Trophoblast cell (in vitro differentiated cells and primary cell): ENCODE measurements at regions not wholly inside any gene's neighbourhood (a gene's known extent, or its start where the extent isn't known, plus 50 kb on each side); places are given as distances from the start of the nearest gene placed in this dataset.

ENCODE experiments used
- DNase-seq, 2 donors: peaks; one replicate each; pipeline ENCODE4 v3.0.0-alpha.2; 2016
- H2AFZ ChIP-seq: 2 replicates; pipeline ENCODE4 v1.6.1; 2013; ENCODE audit warnings: low read length, moderate library complexity, mild to moderate bottlenecking; ENCODE audit not compliant: insufficient read depth, poor library complexity
- H2AK5ac ChIP-seq: 2 replicates; pipeline ENCODE4 v1.6.1; 2013; ENCODE audit warnings: mild to moderate bottlenecking, low read length
- H2BK120ac ChIP-seq: 2 replicates; pipeline ENCODE4 v1.6.1; 2013; ENCODE audit warnings: low read length, mild to moderate bottlenecking, moderate library complexity; ENCODE audit not compliant: insufficient read depth, poor library complexity
- H2BK12ac ChIP-seq: 2 replicates; pipeline ENCODE4 v1.6.1; 2013; ENCODE audit warnings: mild to moderate bottlenecking, low read length, moderate library complexity
- H2BK5ac ChIP-seq: 2 replicates; pipeline ENCODE4 v1.6.1; 2013; ENCODE audit warnings: low read length, low read depth, moderate library complexity, mild to moderate bottlenecking; ENCODE audit not compliant: poor library complexity
- H3K14ac ChIP-seq: 2 replicates; pipeline ENCODE4 v1.6.1; 2013; ENCODE audit warnings: mild to moderate bottlenecking, low read length
- H3K18ac ChIP-seq: 2 replicates; pipeline ENCODE4 v1.6.1; 2013; ENCODE audit warnings: mild to moderate bottlenecking, low read length
- H3K23ac ChIP-seq: 2 replicates; pipeline ENCODE4 v1.6.1; 2013; ENCODE audit warnings: low read length
- H3K27ac ChIP-seq: 2 replicates; pipeline ENCODE4 v1.5.1; 2013; ENCODE audit warnings: low read depth, mild to moderate bottlenecking, inconsistent platforms, low read length, moderate library complexity
- H3K27me3 ChIP-seq: 2 replicates; pipeline ENCODE4 v1.6.1; 2013; ENCODE audit warnings: inconsistent platforms, mild to moderate bottlenecking, low read length, moderate library complexity; ENCODE audit not compliant: insufficient read depth
- H3K36me3 ChIP-seq, 2 experiments: 1 replicate in 1 of 2; 2 replicates in 1 of 2; pipeline ENCODE4 v1.6.1; 2013; ENCODE audit warnings: low read length in 2 of 2, mild to moderate bottlenecking in 2 of 2, moderate library complexity in 1 of 2; ENCODE audit not compliant: insufficient read depth in 2 of 2, control insufficient read depth in 1 of 2
- H3K4ac ChIP-seq: 2 replicates; pipeline ENCODE4 v1.6.1; 2013; ENCODE audit warnings: low read depth, mild to moderate bottlenecking, low read length, moderate library complexity
- H3K4me1 ChIP-seq, 2 experiments: 1 replicate in 1 of 2; 2 replicates in 1 of 2; pipeline ENCODE4 v1.6.1; 2013; ENCODE audit warnings: low read length in 2 of 2, mild to moderate bottlenecking in 2 of 2, moderate library complexity in 1 of 2; ENCODE audit not compliant: insufficient read depth in 2 of 2, control insufficient read depth in 1 of 2
- H3K4me2 ChIP-seq: 2 replicates; pipeline ENCODE4 v1.6.1; 2013; ENCODE audit warnings: inconsistent platforms, mild to moderate bottlenecking, low read length, moderate library complexity
- H3K4me3 ChIP-seq: 2 replicates; pipeline ENCODE4 v1.5.1; 2013; ENCODE audit warnings: mild to moderate bottlenecking, low read depth, low read length, inconsistent platforms
- H3K79me1 ChIP-seq: one replicate; pipeline ENCODE4 v1.6.1; 2013; ENCODE audit warnings: low read length
- H3K79me2 ChIP-seq: 2 replicates; pipeline ENCODE4 v1.6.1; 2013; ENCODE audit warnings: low read length, mild to moderate bottlenecking; ENCODE audit not compliant: control insufficient read depth, insufficient read depth, poor library complexity
- H3K9ac ChIP-seq: 2 replicates; pipeline ENCODE4 v1.6.1; 2013; ENCODE audit warnings: mild to moderate bottlenecking, low read length
- H3K9me3 ChIP-seq: 2 replicates; pipeline ENCODE4 v1.6.1; 2013; ENCODE audit warnings: low read depth, mild to moderate bottlenecking, control low read depth, inconsistent platforms, low read length; ENCODE audit not compliant: insufficient read depth
- H4K12ac ChIP-seq: 2 replicates; pipeline ENCODE4 v1.6.1; 2013; ENCODE audit warnings: low read depth, mild to moderate bottlenecking, low read length, moderate library complexity
- H4K8ac ChIP-seq: 2 replicates; pipeline ENCODE4 v1.6.1; 2013; ENCODE audit warnings: low read depth, mild to moderate bottlenecking, low read length, moderate library complexity
- H4K91ac ChIP-seq: one replicate; pipeline ENCODE4 v1.6.1; 2013; ENCODE audit warnings: low read depth, mild to moderate bottlenecking, low read length, moderate library complexity
- WGBS: extraction: QIAGEN DNeasy Blood & Tissue Kit; methylation state at CpG from one replicate; pipeline ENCODE4 v1.1.7; 2013; ENCODE audit warnings: missing lambda C conversion rate; ENCODE audit not compliant: insufficient read length, insufficient coverage; ENCODE audit errors: extremely low coverage; 5-methylcytosine and 5-hydroxymethylcytosine counted together

DNA sequence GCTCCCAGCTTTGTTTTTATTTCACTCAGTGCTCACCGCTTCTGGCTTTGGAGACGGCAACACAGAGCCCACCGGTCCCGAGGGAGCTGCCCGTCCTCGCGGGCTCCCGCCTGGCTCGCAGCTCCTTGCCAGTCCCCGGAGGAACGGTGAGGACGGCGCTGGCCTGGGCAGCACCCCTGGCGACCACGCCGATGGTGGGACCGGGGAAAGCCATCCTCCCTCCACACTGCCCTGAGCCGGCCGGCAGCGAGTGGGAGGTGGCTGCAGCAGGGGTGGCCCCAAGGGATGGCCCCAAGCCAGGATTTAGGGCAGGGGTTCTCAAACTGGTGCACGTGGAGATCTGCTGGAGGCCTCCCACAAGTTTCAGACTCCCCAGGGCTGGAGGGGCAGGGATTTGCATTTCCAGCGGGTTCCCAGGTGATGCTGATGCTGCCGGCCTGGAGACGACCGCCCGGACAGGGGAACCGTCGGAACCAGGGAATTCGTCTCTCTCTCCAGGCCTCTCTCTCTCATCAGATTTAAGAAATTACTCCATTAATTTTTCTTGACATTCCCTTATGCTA is 293.2 kb upstream of the IRX4 start:
- no CpG with 5 or more reads among the region's 29 CpGs for WGBS
- Histone ChIP-seq H3K4me3 (no peak overlapping the region), H3K4me2 (no peak overlapping the region), H3K4me1 (no peaks in the 10 kb centered on the region), H2BK120ac (no peak overlapping the region), H3K36me3 (no peaks in the 10 kb centered on the region), H4K91ac (no peak overlapping the region), H3K14ac (no peak overlapping the region), H3K79me1 (no peaks in the 10 kb centered on the region), H4K8ac (no peak overlapping the region), H3K27me3 (no peaks in the 10 kb centered on the region), H3K18ac (no peak overlapping the region), H3K27ac (no peak overlapping the region), H3K4ac (no peak overlapping the region), H2BK12ac (no peak overlapping the region), H3K9ac (no peak overlapping the region), H2BK5ac (no peak overlapping the region), H2AFZ (no peak overlapping the region), H3K79me2 (no peaks in the 10 kb centered on the region), H3K23ac (no peak overlapping the region), H4K12ac (no peak overlapping the region), H3K9me3 (no peaks in the 10 kb centered on the region), H2AK5ac (no peak overlapping the region)
- no peak for DNase-seq

DNA sequence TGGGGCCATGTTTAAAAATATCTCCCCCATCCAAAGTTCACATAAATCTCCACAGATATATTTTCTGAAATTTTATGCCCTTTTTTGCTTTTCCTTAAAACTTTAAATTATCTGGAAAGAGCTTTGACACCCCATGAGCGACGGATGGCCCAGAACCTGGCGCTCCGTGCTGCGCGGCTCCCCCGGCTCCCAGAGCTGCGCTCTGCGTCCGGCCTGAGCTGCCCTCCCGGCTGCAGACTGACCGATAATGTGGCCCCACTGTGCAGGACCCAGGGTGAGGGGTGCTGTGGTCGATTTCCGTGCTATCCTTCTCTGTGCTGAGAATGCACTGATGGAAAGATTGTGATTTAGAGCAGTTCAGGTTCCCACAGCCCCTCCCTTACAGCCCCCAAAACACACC is 292.3 kb upstream of the IRX4 start:
- H3K27ac ChIP-seq: no peak overlapping the region
- no peak overlapping the region for H2BK12ac ChIP-seq
- H3K18ac ChIP-seq: no peak overlapping the region
- no peak overlapping the region for H2AFZ ChIP-seq
- no CpG with 5 or more reads among the region's 14 CpGs for WGBS
- no peaks in the 10 kb centered on the region for H3K9me3 ChIP-seq
- no peak for DNase-seq
- H4K8ac ChIP-seq: no peak overlapping the region
- H3K27me3 ChIP-seq: no peaks in the 10 kb centered on the region
- no peak overlapping the region for H3K9ac ChIP-seq
- H3K79me2 ChIP-seq: no peaks in the 10 kb centered on the region
- no peak overlapping the region for H2BK120ac ChIP-seq
- no peak overlapping the region for H3K4ac ChIP-seq
- no peak overlapping the region for H2BK5ac ChIP-seq
- no peak overlapping the region for H3K4me2 ChIP-seq
- no peaks in the 10 kb centered on the region for H3K4me1 ChIP-seq
- no peak overlapping the region for H3K23ac ChIP-seq
- no peaks in the 10 kb centered on the region for H3K79me1 ChIP-seq
- no peaks in the 10 kb centered on the region for H3K36me3 ChIP-seq
- H4K12ac ChIP-seq: no peak overlapping the region
- no peak overlapping the region for H3K4me3 ChIP-seq
- H3K14ac ChIP-seq: no peak overlapping the region
- H2AK5ac ChIP-seq: no peak overlapping the region
- no peak overlapping the region for H4K91ac ChIP-seq

DNA sequence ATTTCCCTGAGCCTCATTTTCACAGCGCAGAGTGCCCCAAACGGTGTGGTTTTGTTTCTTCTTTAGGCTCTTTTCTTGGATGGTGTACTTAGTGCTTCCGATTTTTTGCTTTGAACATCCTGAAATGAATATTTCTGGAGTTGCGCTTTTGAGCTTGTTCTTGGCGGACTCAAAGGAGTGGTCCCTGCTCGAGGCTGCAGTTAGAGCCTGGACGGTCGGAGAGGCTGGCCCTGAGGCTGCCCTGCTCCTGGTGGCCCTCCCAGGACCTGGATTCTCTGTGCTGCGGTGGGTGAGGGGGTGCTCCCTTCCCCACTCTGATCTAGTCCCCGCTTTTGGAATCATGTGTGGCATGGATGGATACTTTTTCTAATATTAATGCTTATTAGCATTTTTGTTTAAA is 291.8 kb upstream of the IRX4 start:
- no peak overlapping the region for H3K4ac ChIP-seq

DNA sequence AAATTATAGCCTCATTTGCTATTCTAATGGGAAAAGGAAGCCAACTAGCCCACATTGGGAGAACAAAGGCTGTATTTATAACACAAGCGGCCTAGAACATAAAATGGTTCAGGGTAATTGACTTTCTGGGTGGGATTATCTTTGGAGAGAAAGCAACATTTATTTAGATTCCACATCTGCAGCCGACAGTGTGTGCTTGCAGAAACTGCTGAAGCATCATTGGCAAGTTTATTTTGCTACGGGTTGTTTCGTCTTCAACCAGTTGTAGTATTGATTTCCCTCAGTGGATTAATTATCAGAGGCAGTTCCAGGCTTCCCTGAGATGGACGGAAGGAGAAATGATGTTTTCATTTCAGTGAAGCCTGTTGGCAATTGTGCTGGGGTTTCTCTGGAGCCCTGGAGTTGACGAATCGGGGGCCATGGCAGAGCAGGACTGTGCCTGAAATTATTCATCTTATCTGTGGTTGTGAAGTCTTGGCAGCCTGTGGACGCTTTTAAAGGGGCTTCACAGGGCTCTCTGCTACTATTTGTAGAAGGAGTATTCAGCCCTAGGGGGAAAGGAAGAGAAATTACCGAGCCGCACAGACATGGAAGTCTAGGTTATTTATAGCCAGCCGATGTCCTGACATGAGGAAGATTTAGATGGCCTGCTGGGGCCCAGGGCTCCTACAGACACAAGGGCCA is 290.6 kb upstream of the IRX4 start:
- H3K27ac ChIP-seq: no peak overlapping the region
- H2AK5ac ChIP-seq: no peak overlapping the region
- no peaks in the 10 kb centered on the region for H3K36me3 ChIP-seq
- H3K4me2 ChIP-seq: no peak overlapping the region
- H2BK120ac ChIP-seq: no peak overlapping the region
- WGBS: no CpG with 5 or more reads among the region's 11 CpGs
- H3K27me3 ChIP-seq: no peaks in the 10 kb centered on the region
- no peak overlapping the region for H4K12ac ChIP-seq
- no peaks in the 10 kb centered on the region for H3K4me1 ChIP-seq
- H3K18ac ChIP-seq: no peak overlapping the region
- no peak overlapping the region for H4K8ac ChIP-seq
- H3K4me3 ChIP-seq: no peak overlapping the region
- no peak overlapping the region for H3K14ac ChIP-seq
- no peak overlapping the region for H4K91ac ChIP-seq
- no peak overlapping the region for H3K4ac ChIP-seq
- H3K23ac ChIP-seq: no peak overlapping the region
- no peaks in the 10 kb centered on the region for H3K79me2 ChIP-seq
- no peak for DNase-seq
- no peak overlapping the region for H3K9ac ChIP-seq
- no peak overlapping the region for H2BK5ac ChIP-seq
- no peaks in the 10 kb centered on the region for H3K79me1 ChIP-seq
- H3K9me3 ChIP-seq: no peaks in the 10 kb centered on the region
- H2AFZ ChIP-seq: no peak overlapping the region
- H2BK12ac ChIP-seq: no peak overlapping the region

More for the DNA sequence above, 291.8 kb upstream of the IRX4 start:
- Histone ChIP-seq H4K8ac (no peak overlapping the region), H3K4me3 (no peak overlapping the region), H3K79me2 (no peaks in the 10 kb centered on the region), H2BK12ac (no peak overlapping the region), H2BK120ac (no peak overlapping the region), H2AFZ (no peak overlapping the region), H3K9ac (no peak overlapping the region), H3K79me1 (no peaks in the 10 kb centered on the region), H3K27me3 (no peaks in the 10 kb centered on the region), H3K9me3 (no peaks in the 10 kb centered on the region), H3K27ac (no peak overlapping the region), H4K12ac (no peak overlapping the region), H3K14ac (no peak overlapping the region), H3K4me1 (no peaks in the 10 kb centered on the region), H3K18ac (no peak overlapping the region), H3K36me3 (no peaks in the 10 kb centered on the region), H2BK5ac (no peak overlapping the region), H3K23ac (no peak overlapping the region), H3K4me2 (no peak overlapping the region), H4K91ac (no peak overlapping the region), H2AK5ac (no peak overlapping the region)
- no peak for DNase-seq
- WGBS: no CpG with 5 or more reads among the region's 10 CpGs
